ENCODE measurements at regions not wholly inside any gene's neighbourhood (a gene's known extent, or its start where the extent isn't known, plus 50 kb on each side); places are given as distances from the start of the nearest gene placed in this dataset.

- no peak for DNase-seq (ENCODE audit: extremely low spot score, unreplicated experiment)
- Mint-ChIP-seq H3K9me3 (ENCODE audit: unreplicated experiment) (no peaks in the 10 kb centered on the region), H3K4me3 (ENCODE audit: unreplicated experiment) (no peak overlapping the region), H3K36me3 (ENCODE audit: unreplicated experiment) (no peaks in the 10 kb centered on the region), H3K4me1 (ENCODE audit: unreplicated experiment) (no peaks in the 10 kb centered on the region), H3K27ac (ENCODE audit: unreplicated experiment) (no peak overlapping the region), H3K27me3 (ENCODE audit: unreplicated experiment) (peaks cover 10% of the 10 kb centered on the region)
- TF ChIP-seq CTCF (IDR thresholded peaks at IDR 0.05): no peak
These were observed 540.4 kb downstream of the BUD13 start for GRCh38 chr11:116232364-116232828.

DNA sequence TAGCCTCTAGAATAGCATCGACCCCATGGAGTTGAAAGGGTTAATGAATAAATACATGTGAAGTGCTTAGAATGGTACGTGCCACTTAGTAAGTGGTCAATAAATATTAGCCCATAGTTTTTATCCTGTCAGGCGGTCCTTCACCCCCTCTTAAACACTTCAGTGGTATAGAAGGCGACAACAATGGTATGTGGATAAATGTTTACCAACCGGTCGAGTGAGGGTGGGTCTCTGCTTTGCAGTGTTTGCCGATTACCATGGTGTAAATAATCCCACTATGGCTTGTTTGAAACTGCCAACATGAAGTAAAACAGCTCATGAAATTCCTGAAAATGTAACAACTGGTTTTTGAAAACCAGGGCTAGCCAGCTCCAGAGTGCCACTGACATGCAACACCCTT is 541.2 kb downstream of the BUD13 start:
- Mint-ChIP-seq H3K36me3 (ENCODE audit: unreplicated experiment) (no peaks in the 10 kb centered on the region), H3K27ac (ENCODE audit: unreplicated experiment) (no peak overlapping the region), H3K27me3 (ENCODE audit: unreplicated experiment) (peaks cover 11% of the 10 kb centered on the region), H3K9me3 (ENCODE audit: unreplicated experiment) (no peaks in the 10 kb centered on the region), H3K4me3 (ENCODE audit: unreplicated experiment) (no peak overlapping the region), H3K4me1 (ENCODE audit: unreplicated experiment) (no peaks in the 10 kb centered on the region)
- no peak for DNase-seq (ENCODE audit: extremely low spot score, unreplicated experiment)
- TF ChIP-seq CTCF (IDR thresholded peaks at IDR 0.05): no peak

GRCh38 chr11:116230438-116230837 is 542.3 kb downstream of the BUD13 start:
- no peaks in the 10 kb centered on the region for H3K36me3 Mint-ChIP-seq (ENCODE audit: unreplicated experiment)
- H3K27me3 Mint-ChIP-seq (ENCODE audit: unreplicated experiment): peaks cover 11% of the 10 kb centered on the region
- no peak overlapping the region for H3K4me3 Mint-ChIP-seq (ENCODE audit: unreplicated experiment)
- H3K9me3 Mint-ChIP-seq (ENCODE audit: unreplicated experiment): no peaks in the 10 kb centered on the region
- DNase-seq (ENCODE audit: extremely low spot score, unreplicated experiment): no peak
- no peak for TF ChIP-seq CTCF (IDR thresholded peaks at IDR 0.05)
- peaks cover 5% of the 10 kb centered on the region for H3K4me1 Mint-ChIP-seq (ENCODE audit: unreplicated experiment)
- H3K27ac Mint-ChIP-seq (ENCODE audit: unreplicated experiment): no peak overlapping the region

GRCh38 chr11:116229236-116229970 is 543.4 kb downstream of the BUD13 start:
- Mint-ChIP-seq H3K36me3 (ENCODE audit: unreplicated experiment) (no peaks in the 10 kb centered on the region), H3K27me3 (ENCODE audit: unreplicated experiment) (peaks cover 11% of the 10 kb centered on the region), H3K4me3 (ENCODE audit: unreplicated experiment) (no peak overlapping the region), H3K9me3 (ENCODE audit: unreplicated experiment) (no peaks in the 10 kb centered on the region), H3K27ac (ENCODE audit: unreplicated experiment) (no peak overlapping the region), H3K4me1 (ENCODE audit: unreplicated experiment) (peaks cover 5% of the 10 kb centered on the region)
- TF ChIP-seq CTCF (IDR thresholded peaks at IDR 0.05): no peak
- no peak for DNase-seq (ENCODE audit: extremely low spot score, unreplicated experiment)

- no peak for TF ChIP-seq CTCF (IDR thresholded peaks at IDR 0.05)
- H3K36me3 Mint-ChIP-seq (ENCODE audit: unreplicated experiment): no peaks in the 10 kb centered on the region
- H3K9me3 Mint-ChIP-seq (ENCODE audit: unreplicated experiment): no peaks in the 10 kb centered on the region
- H3K27ac Mint-ChIP-seq (ENCODE audit: unreplicated experiment): no peak overlapping the region
- no peak for DNase-seq (ENCODE audit: extremely low spot score, unreplicated experiment)
- H3K4me3 Mint-ChIP-seq (ENCODE audit: unreplicated experiment): no peak overlapping the region
- peaks cover 5% of the 10 kb centered on the region for H3K4me1 Mint-ChIP-seq (ENCODE audit: unreplicated experiment)
- H3K27me3 Mint-ChIP-seq (ENCODE audit: unreplicated experiment): peaks cover 14% of the 10 kb centered on the region
These were observed 546.1 kb downstream of the BUD13 start for GRCh38 chr11:116226731-116227130.
